ENCODE measurements at regions not wholly inside any gene's neighbourhood (a gene's known extent, or its start where the extent isn't known, plus 50 kb on each side); places are given as distances from the start of the nearest gene placed in this dataset.

GRCh38 chr10:124289851-124290795, 128.6 kb downstream of the OAT start (continued):
- TF ChIP-seq, protein P1, sequence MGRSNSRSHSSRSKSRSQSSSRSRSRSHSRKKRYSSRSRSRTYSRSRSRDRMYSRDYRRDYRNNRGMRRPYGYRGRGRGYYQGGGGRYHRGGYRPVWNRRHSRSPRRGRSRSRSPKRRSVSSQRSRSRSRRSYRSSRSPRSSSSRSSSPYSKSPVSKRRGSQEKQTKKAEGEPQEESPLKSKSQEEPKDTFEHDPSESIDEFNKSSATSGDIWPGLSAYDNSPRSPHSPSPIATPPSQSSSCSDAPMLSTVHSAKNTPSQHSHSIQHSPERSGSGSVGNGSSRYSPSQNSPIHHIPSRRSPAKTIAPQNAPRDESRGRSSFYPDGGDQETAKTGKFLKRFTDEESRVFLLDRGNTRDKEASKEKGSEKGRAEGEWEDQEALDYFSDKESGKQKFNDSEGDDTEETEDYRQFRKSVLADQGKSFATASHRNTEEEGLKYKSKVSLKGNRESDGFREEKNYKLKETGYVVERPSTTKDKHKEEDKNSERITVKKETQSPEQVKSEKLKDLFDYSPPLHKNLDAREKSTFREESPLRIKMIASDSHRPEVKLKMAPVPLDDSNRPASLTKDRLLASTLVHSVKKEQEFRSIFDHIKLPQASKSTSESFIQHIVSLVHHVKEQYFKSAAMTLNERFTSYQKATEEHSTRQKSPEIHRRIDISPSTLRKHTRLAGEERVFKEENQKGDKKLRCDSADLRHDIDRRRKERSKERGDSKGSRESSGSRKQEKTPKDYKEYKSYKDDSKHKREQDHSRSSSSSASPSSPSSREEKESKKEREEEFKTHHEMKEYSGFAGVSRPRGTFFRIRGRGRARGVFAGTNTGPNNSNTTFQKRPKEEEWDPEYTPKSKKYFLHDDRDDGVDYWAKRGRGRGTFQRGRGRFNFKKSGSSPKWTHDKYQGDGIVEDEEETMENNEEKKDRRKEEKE (IDR thresholded peaks at IDR 0.05): no peak
- peak; percentile 96 for TF ChIP-seq DPF2 (IDR thresholded peaks at IDR 0.05)
- no peak for TF ChIP-seq WRNIP1 (IDR thresholded peaks at IDR 0.05; ENCODE audit: borderline replicate concordance, low read depth, low read length)
- peak; percentile 61 to 68; a peak in 3 of 4 replicates for TF ChIP-seq BHLHE40 (IDR thresholded peaks at IDR 0.05; ENCODE audit: borderline replicate concordance in 1 of 2, low read depth in 2 of 2, low read length in 1 of 2)
- peak; percentile 66; the same call in 1 of the 2 replicates for TF ChIP-seq RELB (IDR thresholded peaks at IDR 0.05; ENCODE audit: low read depth)
- 0 out of 2 replicates have a peak, but pooled peaks have one; percentile 33 for TF ChIP-seq BACH1 (IDR thresholded peaks at IDR 0.05; ENCODE audit: borderline replicate concordance)
- TF ChIP-seq MTA2 (IDR thresholded peaks at IDR 0.05; ENCODE audit: low read depth): peak; percentile 36; the same call in 1 of the 2 replicates
- TF ChIP-seq RAD51 (IDR thresholded peaks at IDR 0.05): no peak
- TF ChIP-seq, protein P2, sequence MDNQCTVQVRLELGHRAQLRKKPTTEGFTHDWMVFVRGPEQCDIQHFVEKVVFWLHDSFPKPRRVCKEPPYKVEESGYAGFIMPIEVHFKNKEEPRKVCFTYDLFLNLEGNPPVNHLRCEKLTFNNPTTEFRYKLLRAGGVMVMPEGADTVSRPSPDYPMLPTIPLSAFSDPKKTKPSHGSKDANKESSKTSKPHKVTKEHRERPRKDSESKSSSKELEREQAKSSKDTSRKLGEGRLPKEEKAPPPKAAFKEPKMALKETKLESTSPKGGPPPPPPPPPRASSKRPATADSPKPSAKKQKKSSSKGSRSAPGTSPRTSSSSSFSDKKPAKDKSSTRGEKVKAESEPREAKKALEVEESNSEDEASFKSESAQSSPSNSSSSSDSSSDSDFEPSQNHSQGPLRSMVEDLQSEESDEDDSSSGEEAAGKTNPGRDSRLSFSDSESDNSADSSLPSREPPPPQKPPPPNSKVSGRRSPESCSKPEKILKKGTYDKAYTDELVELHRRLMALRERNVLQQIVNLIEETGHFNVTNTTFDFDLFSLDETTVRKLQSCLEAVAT (IDR thresholded peaks at IDR 0.05): 0 out of 2 replicates have a peak, but pooled peaks have one; percentile 60
- peak; percentile 72 for TF ChIP-seq BCL3 (IDR thresholded peaks at IDR 0.05; ENCODE audit: borderline replicate concordance, insufficient read depth, low read depth, low read length, poor library complexity, severe bottlenecking)
- no peak for TF ChIP-seq SUZ12 (IDR thresholded peaks at IDR 0.05; ENCODE audit: unreplicated experiment)
- peak; percentile 70 for TF ChIP-seq IRF4 (IDR thresholded peaks at IDR 0.05; ENCODE audit: low read depth, low read length)
- TF ChIP-seq TCF3 (IDR thresholded peaks at IDR 0.05; ENCODE audit: borderline replicate concordance, insufficient read depth, low read depth, low read length): peak; percentile 97
- peak; percentile 56 to 85 for TF ChIP-seq EP300 (IDR thresholded peaks at IDR 0.05; ENCODE audit: borderline replicate concordance in 1 of 2, control insufficient read depth in 1 of 2, low read depth in 2 of 2, low read length in 2 of 2)
- 0 out of 2 replicates have a peak, but pooled peaks have one; percentile 30 for TF ChIP-seq MEF2A (IDR thresholded peaks at IDR 0.05; ENCODE audit: insufficient read depth, low read depth, low read length)
- TF ChIP-seq RUNX3 (IDR thresholded peaks at IDR 0.05; ENCODE audit: low read length): peak; percentile 90
- TF ChIP-seq PAX5 (IDR thresholded peaks at IDR 0.05; ENCODE audit: borderline replicate concordance, low read depth, low read length): peak; percentile 66; the same call in 1 of the 2 replicates
- TF ChIP-seq, protein P3, sequence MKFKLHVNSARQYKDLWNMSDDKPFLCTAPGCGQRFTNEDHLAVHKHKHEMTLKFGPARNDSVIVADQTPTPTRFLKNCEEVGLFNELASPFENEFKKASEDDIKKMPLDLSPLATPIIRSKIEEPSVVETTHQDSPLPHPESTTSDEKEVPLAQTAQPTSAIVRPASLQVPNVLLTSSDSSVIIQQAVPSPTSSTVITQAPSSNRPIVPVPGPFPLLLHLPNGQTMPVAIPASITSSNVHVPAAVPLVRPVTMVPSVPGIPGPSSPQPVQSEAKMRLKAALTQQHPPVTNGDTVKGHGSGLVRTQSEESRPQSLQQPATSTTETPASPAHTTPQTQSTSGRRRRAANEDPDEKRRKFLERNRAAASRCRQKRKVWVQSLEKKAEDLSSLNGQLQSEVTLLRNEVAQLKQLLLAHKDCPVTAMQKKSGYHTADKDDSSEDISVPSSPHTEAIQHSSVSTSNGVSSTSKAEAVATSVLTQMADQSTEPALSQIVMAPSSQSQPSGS (IDR thresholded peaks at IDR 0.05; ENCODE audit: low read length): 0 out of 2 replicates have a peak, but pooled peaks have one; percentile 58
- peak; percentile 86 for TF ChIP-seq JUNB (IDR thresholded peaks at IDR 0.05)

All from GM12878 (cell line).